ENCODE measurements at regions not wholly inside any gene's neighbourhood (a gene's known extent, or its start where the extent isn't known, plus 50 kb on each side); places are given as distances from the start of the nearest gene placed in this dataset.

GRCh38 chr16:7976125-7976524 lies 614.2 kb downstream of the TMEM114 start:
- H3K36me3 ChIP-seq (ENCODE audit: low read depth), result no peaks in the 10 kb centered on the region
- H3K4me3 ChIP-seq, result no peak overlapping the region
- no peaks in the 10 kb centered on the region for H3K9me3 ChIP-seq
- ATAC-seq (no peak), DNase-seq (no peak)
- no peaks in the 10 kb centered on the region for H3K4me1 ChIP-seq (ENCODE audit: low read depth)
- intact Hi-C loops (cut with DNase I, micrococcal nuclease), result no loop called here
- TF ChIP-seq, protein P1, sequence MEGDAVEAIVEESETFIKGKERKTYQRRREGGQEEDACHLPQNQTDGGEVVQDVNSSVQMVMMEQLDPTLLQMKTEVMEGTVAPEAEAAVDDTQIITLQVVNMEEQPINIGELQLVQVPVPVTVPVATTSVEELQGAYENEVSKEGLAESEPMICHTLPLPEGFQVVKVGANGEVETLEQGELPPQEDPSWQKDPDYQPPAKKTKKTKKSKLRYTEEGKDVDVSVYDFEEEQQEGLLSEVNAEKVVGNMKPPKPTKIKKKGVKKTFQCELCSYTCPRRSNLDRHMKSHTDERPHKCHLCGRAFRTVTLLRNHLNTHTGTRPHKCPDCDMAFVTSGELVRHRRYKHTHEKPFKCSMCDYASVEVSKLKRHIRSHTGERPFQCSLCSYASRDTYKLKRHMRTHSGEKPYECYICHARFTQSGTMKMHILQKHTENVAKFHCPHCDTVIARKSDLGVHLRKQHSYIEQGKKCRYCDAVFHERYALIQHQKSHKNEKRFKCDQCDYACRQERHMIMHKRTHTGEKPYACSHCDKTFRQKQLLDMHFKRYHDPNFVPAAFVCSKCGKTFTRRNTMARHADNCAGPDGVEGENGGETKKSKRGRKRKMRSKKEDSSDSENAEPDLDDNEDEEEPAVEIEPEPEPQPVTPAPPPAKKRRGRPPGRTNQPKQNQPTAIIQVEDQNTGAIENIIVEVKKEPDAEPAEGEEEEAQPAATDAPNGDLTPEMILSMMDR (IDR thresholded peaks at IDR 0.05), result no peak

DNA sequence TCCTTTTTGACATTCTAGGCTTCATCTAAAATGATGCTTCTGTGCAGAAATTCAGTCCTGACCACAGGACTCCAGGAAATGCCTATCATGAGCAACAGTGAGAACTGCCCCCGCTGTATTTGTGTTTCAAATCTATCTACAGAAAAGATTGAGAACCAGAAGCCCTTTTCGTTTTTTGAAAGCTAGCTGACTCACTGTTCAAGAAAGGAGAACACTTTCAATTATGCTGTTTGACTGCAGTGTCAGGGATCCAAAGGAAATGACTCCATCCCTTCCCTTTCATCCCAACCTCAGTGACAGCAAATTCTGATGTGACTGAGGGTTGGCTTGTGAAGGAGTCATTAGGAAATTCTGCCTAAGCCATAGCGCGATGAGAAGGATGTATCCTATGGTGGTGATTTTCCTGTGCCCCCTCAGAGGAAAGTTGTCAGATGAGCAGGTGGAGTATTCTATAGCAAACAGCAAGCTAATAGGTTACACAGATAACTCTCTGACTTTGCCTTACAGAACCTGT lies 622.3 kb downstream of the TMEM114 start:
- intact Hi-C loops (cut with DNase I, micrococcal nuclease), result no loop called here
- ATAC-seq (no peak), DNase-seq (no peak)
- TF ChIP-seq, protein P1 (IDR thresholded peaks at IDR 0.05), result no peak
- no peaks in the 10 kb centered on the region for H3K36me3 ChIP-seq (ENCODE audit: low read depth)
- H3K4me1 ChIP-seq (ENCODE audit: low read depth), result no peaks in the 10 kb centered on the region
- no peaks in the 10 kb centered on the region for H3K9me3 ChIP-seq
- no peak overlapping the region for H3K4me3 ChIP-seq

GRCh38 chr16:7964744-7965143 lies 625.6 kb downstream of the TMEM114 start:
- no peak for ATAC-seq
- TF ChIP-seq, protein P1 (IDR thresholded peaks at IDR 0.05), result no peak
- Histone ChIP-seq H3K4me3 (no peak overlapping the region), H3K4me1 (ENCODE audit: low read depth) (no peaks in the 10 kb centered on the region), H3K9me3 (no peaks in the 10 kb centered on the region), H3K36me3 (ENCODE audit: low read depth) (no peaks in the 10 kb centered on the region)
- DNase-seq, result no peak
- intact Hi-C loops (cut with DNase I, micrococcal nuclease), result no loop called here

- ATAC-seq, result no peak
- intact Hi-C loops (cut with DNase I, micrococcal nuclease), result no loop called here
These were observed 626.1 kb downstream of the TMEM114 start for GRCh38 chr16:7964167-7964566.

DNA sequence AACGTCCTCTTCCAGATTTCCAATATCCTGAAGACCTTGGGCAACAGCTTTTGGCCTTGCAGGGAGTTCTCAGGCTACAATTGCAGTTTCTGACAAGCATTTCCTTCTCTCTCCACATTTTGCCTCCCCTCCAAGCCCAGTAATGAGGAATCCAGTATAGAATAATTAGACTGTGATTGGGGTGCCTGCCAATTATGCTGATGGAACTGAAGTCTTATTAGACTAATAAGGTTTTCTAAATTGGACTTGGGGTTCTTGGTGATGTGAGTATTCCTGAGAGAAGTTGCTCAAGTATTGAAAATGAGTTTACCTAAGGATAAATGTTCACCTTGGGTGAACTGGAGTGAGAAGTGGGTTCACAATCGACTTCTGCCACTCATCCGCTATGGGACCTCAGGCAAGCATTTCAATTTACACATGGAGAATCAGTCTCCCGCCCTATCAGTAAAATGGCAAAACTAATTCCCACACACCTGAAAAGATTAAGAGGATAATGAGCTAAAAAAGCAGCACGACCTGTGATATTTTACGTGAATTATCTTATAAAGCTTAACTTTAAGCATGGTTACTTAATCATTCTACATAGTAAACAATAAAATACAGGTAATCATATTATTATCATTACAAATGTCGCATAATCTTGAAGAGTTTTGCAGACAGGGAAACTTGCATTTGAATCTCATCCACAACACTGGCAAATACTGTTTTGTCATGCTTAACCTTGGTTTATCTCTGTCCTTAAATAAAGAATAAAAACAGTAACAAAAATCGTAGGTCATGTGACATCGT lies 628.0 kb downstream of the TMEM114 start:
- intact Hi-C loops (cut with DNase I, micrococcal nuclease), result no loop called here
- ATAC-seq, result no peak
- TF ChIP-seq, protein P1 (IDR thresholded peaks at IDR 0.05), result no peak
- no peak for DNase-seq
- Histone ChIP-seq H3K36me3 (ENCODE audit: low read depth) (no peaks in the 10 kb centered on the region), H3K4me1 (ENCODE audit: low read depth) (no peaks in the 10 kb centered on the region), H3K9me3 (no peaks in the 10 kb centered on the region), H3K4me3 (no peak overlapping the region)

More at GRCh38 chr16:7964167-7964566, 626.1 kb downstream of the TMEM114 start:
- DNase-seq, result no peak
- Histone ChIP-seq H3K4me1 (ENCODE audit: low read depth) (no peaks in the 10 kb centered on the region), H3K4me3 (no peak overlapping the region), H3K36me3 (ENCODE audit: low read depth) (no peaks in the 10 kb centered on the region), H3K9me3 (no peaks in the 10 kb centered on the region)
- TF ChIP-seq, protein P1 (IDR thresholded peaks at IDR 0.05), result no peak
